ENCODE measurements at regions not wholly inside any gene's neighbourhood (a gene's known extent, or its start where the extent isn't known, plus 50 kb on each side); places are given as distances from the start of the nearest gene placed in this dataset.

GRCh38 chr5:10838038-10838437, 77.0 kb upstream of the DAP start:
- no peak overlapping the region for H3K4me3 ChIP-seq
- no peak overlapping the region for H3K27ac ChIP-seq
- no peaks in the 10 kb centered on the region for H3K9me3 ChIP-seq (ENCODE audit: low read depth)
- no peaks in the 10 kb centered on the region for H3K4me1 ChIP-seq (ENCODE audit: low read depth)
- DNase-seq (ENCODE audit: low read depth in 1 of 2, low spot score in 1 of 2): no peak
- TF ChIP-seq CTCF (IDR thresholded peaks at IDR 0.05; ENCODE audit: low read depth, low read length): no peak
- H3K36me3 ChIP-seq: no peaks in the 10 kb centered on the region
- H3K27me3 ChIP-seq: no peaks in the 10 kb centered on the region

- Histone ChIP-seq H3K27ac (no peak overlapping the region), H3K9me3 (ENCODE audit: low read depth) (no peaks in the 10 kb centered on the region), H3K4me3 (no peak overlapping the region), H3K36me3 (no peaks in the 10 kb centered on the region), H3K27me3 (no peaks in the 10 kb centered on the region), H3K4me1 (ENCODE audit: low read depth) (no peaks in the 10 kb centered on the region)
- no peak for DNase-seq (ENCODE audit: low read depth in 1 of 2, low spot score in 1 of 2)
- TF ChIP-seq CTCF (IDR thresholded peaks at IDR 0.05; ENCODE audit: low read depth, low read length): no peak
Observed at GRCh38 chr5:10836986-10837385, 76.0 kb upstream of the DAP start.

GRCh38 chr5:10834695-10835094, 73.7 kb upstream of the DAP start:
- Histone ChIP-seq H3K27me3 (no peaks in the 10 kb centered on the region), H3K4me3 (no peak overlapping the region)

GRCh38 chr5:10832987-10833386, 72.0 kb upstream of the DAP start:
- no peak for TF ChIP-seq CTCF (IDR thresholded peaks at IDR 0.05; ENCODE audit: low read depth, low read length)
- DNase-seq (ENCODE audit: low read depth in 1 of 2, low spot score in 1 of 2): no peak
- H3K4me1 ChIP-seq (ENCODE audit: low read depth): no peaks in the 10 kb centered on the region
- H3K9me3 ChIP-seq (ENCODE audit: low read depth): no peaks in the 10 kb centered on the region
- H3K27me3 ChIP-seq: no peaks in the 10 kb centered on the region
- no peak overlapping the region for H3K27ac ChIP-seq
- no peak overlapping the region for H3K4me3 ChIP-seq
- no peaks in the 10 kb centered on the region for H3K36me3 ChIP-seq

More at GRCh38 chr5:10834695-10835094, 73.7 kb upstream of the DAP start:
- H3K4me1 ChIP-seq (ENCODE audit: low read depth): no peaks in the 10 kb centered on the region
- H3K9me3 ChIP-seq (ENCODE audit: low read depth): no peaks in the 10 kb centered on the region
- no peaks in the 10 kb centered on the region for H3K36me3 ChIP-seq
- DNase-seq (ENCODE audit: low read depth in 1 of 2, low spot score in 1 of 2): no peak
- no peak overlapping the region for H3K27ac ChIP-seq
- no peak for TF ChIP-seq CTCF (IDR thresholded peaks at IDR 0.05; ENCODE audit: low read depth, low read length)

- no peak overlapping the region for H3K27ac ChIP-seq
- no peak overlapping the region for H3K4me3 ChIP-seq
- no peaks in the 10 kb centered on the region for H3K9me3 ChIP-seq (ENCODE audit: low read depth)
- no peaks in the 10 kb centered on the region for H3K36me3 ChIP-seq
- no peak for DNase-seq (ENCODE audit: low read depth in 1 of 2, low spot score in 1 of 2)
- H3K4me1 ChIP-seq (ENCODE audit: low read depth): no peaks in the 10 kb centered on the region
- TF ChIP-seq CTCF (IDR thresholded peaks at IDR 0.05; ENCODE audit: low read depth, low read length): no peak
- no peaks in the 10 kb centered on the region for H3K27me3 ChIP-seq
Observed at GRCh38 chr5:10832421-10832820, 71.4 kb upstream of the DAP start.

- H3K27ac ChIP-seq: no peak overlapping the region
- no peaks in the 10 kb centered on the region for H3K36me3 ChIP-seq
- H3K9me3 ChIP-seq (ENCODE audit: low read depth): no peaks in the 10 kb centered on the region
- H3K4me3 ChIP-seq: no peak overlapping the region
- H3K4me1 ChIP-seq (ENCODE audit: low read depth): no peaks in the 10 kb centered on the region
- H3K27me3 ChIP-seq: no peaks in the 10 kb centered on the region
- no peak for TF ChIP-seq CTCF (IDR thresholded peaks at IDR 0.05; ENCODE audit: low read depth, low read length)
- peak in 1 of 2 donors; percentile 15 for DNase-seq (ENCODE audit: low read depth in 1 of 2, low spot score in 1 of 2)
Observed at GRCh38 chr5:10831419-10831818, 70.4 kb upstream of the DAP start.
